Esophagus squamous epithelium (tissue), 4 donors: ENCODE measurements at regions not wholly inside any gene's neighbourhood (a gene's known extent, or its start where the extent isn't known, plus 50 kb on each side); places are given as distances from the start of the nearest gene placed in this dataset.

Experiments
- CTCF ChIP-seq, 6 experiments: fragments of 450-650 bp in 4 of 6; fragments of 200-600 bp in 2 of 6; sonication (generic) in 2 of 6; IDR thresholded peaks; one replicate each; pipeline ENCODE4 v1.5.1; 2016 to 2019; ENCODE audit warnings: antibody characterized with exemption in 6 of 6, mild to moderate bottlenecking in 4 of 6, moderate library complexity in 4 of 6
- POLR2A ChIP-seq, 4 donors: fragments of 450-650 bp; IDR thresholded peaks; one replicate each; pipeline ENCODE4 v1.6.1; 2017; ENCODE audit warnings: antibody characterized with exemption in 4 of 4, mild to moderate bottlenecking in 4 of 4, moderate library complexity in 3 of 4

- TF ChIP-seq POLR2A (IDR thresholded peaks at IDR 0.05), result no peak
- no peak for TF ChIP-seq CTCF (IDR thresholded peaks at IDR 0.05)
These were observed 68.5 kb upstream of the SH3RF3 start for GRCh38 chr2:109060496-109060895.
